ENCODE measurements at regions not wholly inside any gene's neighbourhood (a gene's known extent, or its start where the extent isn't known, plus 50 kb on each side); places are given as distances from the start of the nearest gene placed in this dataset.
"Not testable (repeated sequence)": the region's sequence is repeated elsewhere in the genome, so short reads cannot be mapped to it uniquely, and the experiment has no call there.

DNA sequence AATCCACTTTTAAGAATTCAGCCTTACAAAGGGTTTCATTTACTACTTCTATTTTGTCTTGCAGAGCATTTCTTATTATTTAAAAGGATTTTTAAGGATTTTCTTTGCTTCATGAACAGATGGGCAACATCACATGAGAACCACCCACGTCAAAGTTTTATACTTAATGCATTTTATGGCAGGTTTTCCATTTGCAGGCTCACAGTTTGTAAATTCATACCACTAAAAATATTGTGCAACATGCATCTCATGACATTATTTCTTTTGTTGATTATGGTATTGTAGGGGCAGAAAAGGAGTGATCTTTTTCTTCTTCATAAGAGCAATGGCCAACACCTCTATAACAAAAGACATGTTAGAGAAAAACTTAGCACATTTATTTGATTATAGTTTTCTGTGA, 554.0 kb upstream of the SPRY2 start:
- DNase-seq (ENCODE audit: low read depth in 2 of 2) = no peak

DNA sequence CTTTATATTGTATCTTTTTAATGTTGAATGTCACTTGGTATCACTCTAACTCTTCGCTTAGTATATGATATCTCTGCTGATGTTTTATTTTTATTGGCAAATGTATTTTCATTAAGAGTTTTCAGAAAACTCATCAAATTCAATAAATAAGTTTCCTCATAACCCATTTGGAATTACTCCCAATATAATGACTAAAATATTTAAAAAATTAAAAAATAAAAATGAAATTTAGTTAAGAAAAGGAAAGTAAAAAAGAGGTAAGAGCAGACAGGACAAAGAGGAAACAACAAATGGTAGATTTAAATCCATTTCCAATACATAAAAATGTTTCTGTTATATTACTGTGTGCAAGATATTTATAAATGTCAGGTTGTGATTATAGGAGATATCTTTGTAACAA, 548.9 kb upstream of the SPRY2 start:
- DNase-seq (ENCODE audit: low read depth in 2 of 2) = no peak

DNA sequence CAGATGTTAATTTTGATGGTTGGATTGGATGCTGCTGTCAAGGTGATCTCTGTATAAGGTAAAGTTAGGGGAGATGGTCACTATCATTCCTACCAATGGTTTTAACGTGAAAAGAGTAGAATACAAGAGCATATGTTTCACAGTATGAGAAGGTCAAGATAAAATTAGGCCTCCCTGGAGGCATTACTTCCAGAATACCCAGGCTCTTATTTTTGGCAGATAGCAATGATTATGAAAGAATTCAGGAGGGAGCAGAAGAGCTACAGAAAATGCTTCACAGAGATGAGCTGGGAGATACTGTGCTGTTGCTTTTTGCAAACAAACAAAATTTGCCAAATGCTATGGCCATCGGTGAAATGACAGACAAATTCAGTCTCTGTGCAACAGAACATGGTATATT, 547.5 kb upstream of the SPRY2 start:
- DNase-seq (ENCODE audit: low read depth in 2 of 2) = no peak

DNA sequence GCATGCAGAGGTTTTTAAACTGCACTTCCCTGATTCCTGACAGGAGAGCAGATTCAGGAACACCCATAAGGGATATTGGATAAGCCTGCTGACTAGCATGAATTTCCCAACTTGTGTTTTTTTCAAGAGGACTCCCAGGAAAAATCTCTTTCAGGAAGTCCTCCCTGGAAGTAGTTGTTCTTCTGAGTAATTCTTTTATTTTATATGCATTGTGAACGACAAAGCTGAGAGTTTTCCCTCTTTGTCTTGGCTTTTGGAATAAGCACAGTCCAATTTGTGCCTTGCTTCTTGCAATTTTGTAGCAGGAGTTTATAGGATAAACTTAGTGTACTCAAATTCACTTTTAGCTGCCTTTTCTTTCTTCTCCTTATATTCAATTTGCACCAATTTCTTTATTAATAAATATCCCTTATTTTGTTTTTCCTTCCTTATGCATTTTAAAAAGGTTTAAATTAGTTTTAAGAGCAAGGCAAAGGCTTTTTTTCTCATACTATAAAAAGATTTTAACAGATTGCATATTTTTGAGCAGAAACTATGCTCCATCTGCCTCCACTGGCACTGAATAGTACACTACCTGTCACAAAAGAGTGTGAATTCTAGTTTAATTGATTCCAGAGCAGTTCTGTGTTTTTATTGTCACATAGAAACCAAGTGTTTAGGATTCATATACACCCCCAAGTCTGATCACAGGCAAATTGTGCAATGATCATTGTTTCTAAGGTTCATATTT, 543.3 kb upstream of the SPRY2 start:
- no peak for DNase-seq (ENCODE audit: low read depth in 2 of 2)

DNA sequence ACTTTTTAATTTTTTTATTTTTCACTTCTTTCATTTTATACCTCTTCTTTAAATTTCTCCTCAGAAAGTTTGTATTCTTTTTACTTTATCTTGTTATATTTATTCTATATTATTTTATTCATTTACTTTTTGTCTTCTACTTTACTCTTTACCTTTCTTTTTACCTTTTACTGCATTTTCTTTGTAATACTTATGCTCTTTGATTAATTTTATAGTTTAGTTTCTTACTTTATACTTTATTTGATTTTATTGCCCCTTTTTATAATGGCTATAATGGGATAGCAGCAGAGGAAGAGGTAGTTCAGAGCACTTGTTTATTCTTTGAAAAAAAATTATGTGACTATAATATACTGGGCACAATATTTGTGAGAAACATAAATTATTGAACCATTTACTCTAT, 542.6 kb upstream of the SPRY2 start:
- no peak for DNase-seq (ENCODE audit: low read depth in 2 of 2)

DNA sequence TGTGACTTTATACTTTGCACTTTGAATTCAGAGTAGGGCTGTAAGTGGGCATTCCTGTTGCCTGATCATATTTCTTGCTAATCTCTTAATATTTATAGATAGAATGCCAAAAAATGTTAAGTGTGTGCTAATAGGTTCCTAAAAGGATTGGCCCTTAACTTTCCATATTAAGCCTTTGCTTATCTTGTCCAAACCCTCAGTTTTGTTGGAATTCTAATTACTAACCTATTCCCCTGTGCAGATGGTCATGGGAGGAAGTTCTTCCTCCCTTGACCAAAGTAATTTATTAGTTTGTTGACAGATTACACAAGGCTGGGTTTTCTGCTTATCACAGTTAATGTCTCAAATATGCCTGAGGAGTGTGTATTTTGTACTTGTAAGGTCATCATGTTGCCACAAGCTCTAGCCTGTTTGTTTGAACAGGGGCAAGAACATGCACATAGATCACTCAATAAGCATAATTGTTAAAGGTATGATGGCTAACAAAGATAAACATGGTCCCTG, 541.1 kb upstream of the SPRY2 start:
- no peak for DNase-seq (ENCODE audit: low read depth in 2 of 2)

DNA sequence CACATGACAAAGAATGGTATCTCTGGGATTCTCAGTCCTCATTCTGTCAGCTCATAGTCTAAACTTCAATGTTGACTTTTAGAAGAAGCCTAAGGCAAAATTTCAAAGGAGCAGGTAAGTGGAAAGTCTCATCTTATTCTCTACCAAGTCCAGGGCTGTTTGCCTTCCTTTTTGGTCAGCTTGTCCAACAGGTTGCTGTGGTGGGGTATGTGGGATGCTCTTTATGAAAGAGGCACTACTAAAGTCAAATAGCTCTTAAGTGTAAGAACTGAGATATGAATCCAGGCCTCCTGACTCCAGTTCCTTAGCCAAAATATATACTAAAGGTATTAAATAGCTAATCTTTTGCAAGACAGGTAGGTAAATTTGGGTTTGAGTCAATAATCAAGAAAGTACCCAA, 540.6 kb upstream of the SPRY2 start:
- DNase-seq (ENCODE audit: low read depth in 2 of 2) = no peak

DNA sequence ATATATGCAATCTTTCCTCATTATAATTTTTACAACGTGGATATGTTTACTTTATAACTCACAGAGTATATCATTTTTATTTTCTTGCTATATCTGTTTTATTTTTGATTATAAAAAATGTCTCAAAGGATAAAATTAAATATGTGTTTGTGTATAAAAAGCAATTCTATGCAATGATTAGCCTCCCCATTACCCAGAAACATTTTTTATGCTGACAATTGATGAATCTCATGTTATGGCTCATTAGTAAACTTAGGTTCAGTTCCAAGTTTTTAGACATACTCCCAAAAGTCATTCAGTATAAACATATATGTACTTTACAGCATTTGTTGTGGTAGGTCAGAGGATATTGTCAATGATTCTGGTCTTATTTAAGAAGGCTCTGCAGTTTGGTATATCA, 540.1 kb upstream of the SPRY2 start:
- DNase-seq (ENCODE audit: low read depth in 2 of 2) = no peak

DNA sequence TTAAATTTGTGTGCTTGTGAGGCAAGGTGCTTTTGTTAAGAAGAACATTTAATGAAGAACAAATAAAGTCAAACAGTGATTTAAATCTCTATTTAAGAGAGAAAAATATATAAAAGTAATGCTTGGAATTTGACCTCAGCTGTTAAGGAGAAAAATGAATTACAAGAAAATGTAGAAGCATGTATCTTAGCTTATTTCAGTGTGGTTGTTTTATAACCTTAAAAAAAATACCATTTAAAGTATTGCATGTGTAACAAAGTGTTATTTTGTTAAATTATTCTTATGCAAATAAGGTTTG, 537.0 kb upstream of the SPRY2 start:
- DNase-seq (ENCODE audit: low read depth in 2 of 2) = no peak

DNA sequence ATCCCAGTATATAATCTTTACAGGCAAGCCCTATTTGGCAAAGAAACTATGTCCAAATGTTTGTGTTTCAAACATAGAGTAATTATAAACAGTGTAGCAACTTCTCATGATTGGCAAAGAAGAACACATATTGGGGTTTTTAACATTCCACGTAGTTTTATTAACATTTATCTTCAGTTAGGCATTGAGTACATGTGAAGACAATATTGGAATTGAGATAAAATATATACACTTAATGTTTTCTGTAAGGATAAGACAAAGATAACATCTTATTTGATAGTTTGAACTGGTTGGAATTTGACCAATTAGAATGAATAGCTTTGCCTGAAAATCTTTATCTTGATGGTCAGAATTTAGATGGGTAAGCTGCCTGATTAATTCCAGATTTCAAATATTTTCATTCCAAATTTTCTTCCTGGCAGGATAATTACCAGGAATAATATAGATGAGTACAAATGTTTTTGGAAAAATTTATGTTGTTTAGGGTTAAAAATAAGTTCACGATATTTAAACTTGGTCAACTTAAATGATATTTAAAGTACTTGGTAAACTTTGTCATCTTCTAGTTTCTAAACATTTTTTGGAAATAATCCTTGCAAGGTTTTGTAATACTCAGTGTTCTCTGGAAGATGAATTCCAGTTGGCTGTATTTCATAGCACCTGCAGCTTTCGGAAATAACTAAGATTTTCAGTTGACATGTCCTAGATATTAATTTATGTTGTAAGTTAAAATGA, 536.5 kb upstream of the SPRY2 start:
- no peak for DNase-seq (ENCODE audit: low read depth in 2 of 2)

DNA sequence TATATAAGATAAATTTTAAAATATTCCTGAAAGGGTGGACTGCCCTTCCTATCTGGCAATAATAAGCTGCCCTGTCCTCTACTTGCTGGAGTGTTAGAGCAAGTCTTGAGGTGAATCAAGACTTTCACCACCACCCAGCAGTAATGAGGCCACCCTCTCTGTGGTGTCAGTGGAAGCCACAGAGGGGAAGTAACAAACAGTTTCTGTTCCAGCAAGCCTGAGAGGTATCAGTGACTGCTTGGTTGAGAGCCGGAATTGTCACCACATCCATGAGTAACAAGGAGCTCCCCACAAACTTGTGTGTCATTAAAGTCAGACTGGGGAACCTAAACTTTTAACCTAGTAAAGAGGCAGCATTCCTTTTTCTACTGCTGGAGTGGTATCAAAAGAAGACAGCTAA, 532.7 kb upstream of the SPRY2 start:
- peak; percentile 3 for DNase-seq (ENCODE audit: low read depth in 2 of 2)

DNA sequence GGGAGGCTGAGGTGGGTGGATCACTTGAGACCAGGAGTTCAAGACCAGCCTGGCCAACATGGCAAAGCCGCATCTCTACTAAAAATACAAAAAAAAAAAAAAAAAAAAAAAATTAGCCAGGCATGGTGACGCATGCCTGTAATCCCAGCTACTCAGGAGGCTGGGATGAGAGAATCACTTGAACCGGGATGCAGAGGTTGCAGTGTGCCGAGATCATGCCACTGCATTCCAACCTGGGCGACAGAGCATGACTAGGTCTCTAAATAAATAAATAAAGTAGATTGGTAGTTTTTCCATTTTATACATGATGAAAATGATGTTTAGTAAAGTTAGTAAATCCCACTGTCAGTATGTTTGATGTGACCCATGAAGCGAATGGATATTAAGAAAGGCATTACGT, 531.0 kb upstream of the SPRY2 start:
- DNase-seq (ENCODE audit: low read depth in 2 of 2) = not testable (repeated sequence)

DNA sequence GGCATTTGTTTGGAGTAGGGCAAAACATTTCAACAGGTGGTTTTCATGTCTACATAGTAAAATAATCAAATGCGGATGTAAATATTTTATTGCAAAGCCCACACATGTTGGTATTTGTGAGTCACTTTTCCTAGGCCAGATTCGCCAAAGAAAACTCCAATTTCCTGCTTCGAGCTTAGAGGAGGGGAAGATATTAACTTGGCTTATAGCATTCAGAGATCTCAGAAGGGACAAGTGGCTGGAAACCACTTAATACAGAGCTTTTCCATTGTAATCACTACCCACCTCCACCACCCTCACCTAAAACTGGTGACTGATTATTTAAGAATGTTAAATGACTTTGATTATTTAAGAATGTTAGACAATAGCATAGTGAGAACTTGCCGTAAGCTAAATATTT, 530.6 kb upstream of the SPRY2 start:
- no peak for DNase-seq (ENCODE audit: low read depth in 2 of 2)

DNA sequence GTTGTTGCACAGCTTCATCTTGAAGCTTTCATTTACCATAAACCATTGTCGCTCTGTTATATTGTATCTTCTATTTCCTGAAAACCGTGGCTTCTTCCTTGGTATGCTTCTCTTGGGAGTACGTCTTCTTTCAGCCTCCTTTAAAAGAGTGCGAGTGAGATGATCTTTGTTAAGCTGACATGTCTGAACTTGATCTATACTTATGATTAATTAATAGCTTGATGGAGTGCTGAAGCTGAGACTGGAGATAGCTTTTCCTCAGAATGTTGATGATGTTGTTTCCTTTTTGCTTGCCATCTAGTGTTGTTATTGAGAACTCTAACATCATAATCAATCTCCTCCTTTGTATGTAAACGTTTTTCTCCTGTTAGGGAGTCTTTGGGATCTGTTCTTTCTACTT, 529.3 kb upstream of the SPRY2 start:
- DNase-seq (ENCODE audit: low read depth in 2 of 2) = no peak

DNA sequence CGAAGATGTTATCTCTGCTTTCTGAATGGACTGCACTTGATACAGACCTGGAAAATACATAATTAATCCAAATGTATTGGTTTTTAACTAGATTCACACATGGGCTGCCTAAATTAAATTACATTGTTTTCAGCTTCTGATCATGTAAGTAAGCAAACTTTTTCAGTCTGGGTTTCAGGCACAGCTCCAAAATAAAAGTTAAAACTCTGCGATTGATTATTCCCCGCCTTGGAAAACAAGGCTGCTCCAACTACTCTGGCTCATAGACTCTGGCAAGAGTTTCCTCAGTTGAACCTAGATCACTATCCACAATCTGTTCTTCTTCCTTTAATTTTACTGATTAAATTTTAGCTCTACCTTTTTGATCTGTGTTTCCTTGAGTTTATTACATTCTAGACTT, 526.0 kb upstream of the SPRY2 start:
- DNase-seq (ENCODE audit: low read depth in 2 of 2) = no peak

DNA sequence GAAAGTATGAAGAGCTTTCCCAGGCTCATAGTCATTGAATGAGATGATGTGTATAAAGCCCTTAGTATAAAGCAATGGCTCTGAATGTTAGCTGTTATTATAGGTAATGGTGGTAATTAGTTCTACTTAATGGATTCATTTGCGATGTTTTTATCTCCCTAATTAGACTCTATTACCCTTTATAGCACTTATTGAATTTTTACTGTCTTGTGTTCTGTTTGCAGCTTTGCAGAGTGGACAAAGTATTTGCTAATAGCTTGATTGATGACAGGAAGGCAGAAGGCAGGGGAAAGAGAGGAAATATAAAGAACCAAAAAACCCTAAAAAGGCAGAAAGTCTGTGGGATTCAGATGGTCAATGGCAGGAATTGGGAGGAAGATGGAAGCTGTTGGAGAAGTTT, 524.4 kb upstream of the SPRY2 start:
- no peak for DNase-seq (ENCODE audit: low read depth in 2 of 2)

DNA sequence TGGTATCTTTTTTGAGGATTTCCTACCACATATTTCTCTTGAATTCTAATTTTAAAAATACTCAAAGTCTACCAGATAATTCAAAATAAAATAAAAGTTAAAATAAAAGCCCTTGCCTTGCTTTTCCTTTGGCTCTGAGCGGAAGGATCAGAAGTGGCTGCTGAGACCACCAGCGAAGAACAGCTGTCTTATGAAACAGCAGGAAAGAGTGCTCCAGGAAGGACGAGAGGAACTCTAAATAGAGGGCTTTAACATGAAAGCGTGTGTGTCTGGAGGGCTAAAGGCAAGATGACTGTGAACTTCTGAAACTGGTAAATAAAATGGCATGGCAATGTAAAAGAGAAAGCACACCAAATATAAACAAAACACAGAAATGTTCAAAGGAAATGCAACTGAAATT, 521.5 kb upstream of the SPRY2 start:
- DNase-seq (ENCODE audit: low read depth in 2 of 2) = no peak

DNA sequence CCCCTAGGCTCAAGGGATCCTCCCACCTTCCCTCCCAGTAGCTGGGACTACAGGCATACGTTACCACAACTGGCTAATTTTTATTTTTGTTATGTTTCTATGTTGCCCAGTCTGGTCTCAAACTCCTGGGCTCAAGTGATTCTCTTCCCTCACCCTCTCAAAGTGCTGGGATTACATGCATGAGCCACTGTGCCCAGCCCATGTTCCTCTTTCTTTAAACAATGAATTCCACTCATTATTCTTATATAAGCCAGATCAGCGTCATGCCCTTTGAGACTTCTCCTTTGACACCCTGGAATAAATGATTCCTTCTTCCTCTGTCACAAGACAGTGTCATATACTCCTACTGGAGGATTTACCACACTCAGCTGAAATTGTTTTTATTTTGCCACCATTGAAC, 519.9 kb upstream of the SPRY2 start:
- no peak for DNase-seq (ENCODE audit: low read depth in 2 of 2)

DNA sequence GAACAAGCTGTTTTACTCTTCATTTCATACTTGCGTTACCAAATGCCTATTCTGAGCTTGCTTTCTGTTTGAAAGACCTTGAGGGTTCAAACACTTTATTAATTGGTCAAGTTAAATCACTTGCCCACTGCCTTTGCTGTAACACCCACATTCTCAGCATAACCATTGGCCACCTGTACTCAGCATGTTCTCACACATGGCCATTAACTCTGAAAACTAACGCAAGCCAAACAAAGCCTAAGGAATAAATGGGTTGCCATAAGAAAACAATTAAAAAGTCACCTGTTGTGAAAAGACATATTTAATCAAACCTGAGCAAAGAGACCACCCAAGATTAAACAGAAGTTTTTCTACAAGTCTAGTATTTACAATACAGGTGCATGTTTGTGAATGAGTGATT, 517.2 kb upstream of the SPRY2 start:
- no peak for DNase-seq (ENCODE audit: low read depth in 2 of 2)

DNA sequence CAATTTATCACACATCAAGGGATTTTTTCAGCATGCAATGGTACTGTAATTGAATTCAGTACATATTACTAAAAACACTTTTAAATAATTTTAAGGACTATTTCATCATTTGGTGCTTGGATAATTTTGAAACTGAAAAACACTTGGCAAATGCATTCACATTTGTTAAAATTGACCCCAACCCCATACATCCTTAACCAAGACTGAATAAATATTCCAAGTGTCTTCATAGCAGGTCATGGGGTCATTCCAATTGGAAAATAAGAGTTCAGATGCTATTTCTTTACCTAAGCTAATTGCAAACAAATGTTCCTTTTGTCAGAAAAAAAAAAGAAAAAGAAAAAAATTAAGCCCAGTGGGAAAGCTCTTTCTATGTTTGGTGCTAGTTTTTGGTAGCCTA, 516.4 kb upstream of the SPRY2 start:
- DNase-seq (ENCODE audit: low read depth in 2 of 2) = no peak

DNA sequence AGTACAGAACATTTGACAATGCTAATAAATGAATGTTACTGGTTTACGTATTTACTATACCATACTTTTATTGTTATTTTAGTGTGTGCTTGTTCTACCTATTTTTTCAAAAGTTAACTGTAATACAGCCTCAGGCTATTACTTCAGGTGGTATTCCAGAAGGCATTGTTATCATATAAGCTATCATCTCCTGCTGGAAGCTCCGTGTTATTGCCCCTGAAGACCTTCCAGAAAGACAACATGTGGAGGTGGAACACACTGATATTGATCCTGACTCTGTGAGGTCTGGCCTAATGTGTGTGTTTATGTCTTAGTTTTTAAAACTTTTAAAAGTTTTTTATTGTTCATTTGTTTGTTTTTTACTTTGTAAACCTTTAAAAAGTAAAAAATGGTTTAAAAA, 509.8 kb upstream of the SPRY2 start:
- no peak for DNase-seq (ENCODE audit: low read depth in 2 of 2)

DNA sequence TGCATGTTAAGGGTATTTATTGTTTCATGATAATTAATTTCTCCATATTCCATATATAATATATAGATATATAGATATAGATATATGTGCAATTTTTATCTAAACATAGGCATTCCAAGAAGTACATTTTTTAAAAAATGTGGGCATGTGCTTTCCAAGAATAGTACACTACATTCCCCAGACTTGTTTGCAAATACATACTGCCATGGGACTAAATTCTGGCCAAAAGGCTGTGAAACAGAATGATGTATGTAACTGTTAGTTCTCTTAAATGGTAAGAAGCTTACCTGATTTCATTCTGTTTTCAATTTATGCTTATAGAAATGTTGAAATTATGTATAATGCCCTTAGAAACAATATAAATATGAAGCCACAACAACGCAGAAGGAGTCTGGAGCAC, 503.2 kb upstream of the SPRY2 start:
- DNase-seq (ENCODE audit: low read depth in 2 of 2) = no peak

DNA sequence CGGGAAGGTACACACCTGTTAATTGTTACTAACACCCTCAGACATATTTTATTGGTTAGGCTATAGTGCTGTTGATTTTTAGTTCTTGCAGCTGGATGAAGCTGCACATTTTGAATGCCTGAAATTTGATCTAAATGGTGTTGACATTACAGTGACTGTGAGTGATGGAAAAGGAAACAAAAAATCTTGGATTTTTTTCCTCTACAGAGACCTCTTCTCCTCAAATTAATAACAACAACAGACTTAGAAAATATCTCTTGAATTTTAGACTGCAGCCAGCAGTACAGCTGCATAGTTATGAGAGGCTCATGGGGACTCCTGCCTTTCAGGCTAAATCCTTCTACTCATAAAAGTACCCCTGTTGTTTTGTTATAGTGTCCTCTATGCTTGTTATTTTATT, 500.5 kb upstream of the SPRY2 start:
- no peak for DNase-seq (ENCODE audit: low read depth in 2 of 2)
